ENCODE measurements at regions not wholly inside any gene's neighbourhood (a gene's known extent, or its start where the extent isn't known, plus 50 kb on each side); places are given as distances from the start of the nearest gene placed in this dataset.
"Not testable (repeated sequence)": the region's sequence is repeated elsewhere in the genome, so short reads cannot be mapped to it uniquely, and the experiment has no call there.

DNA sequence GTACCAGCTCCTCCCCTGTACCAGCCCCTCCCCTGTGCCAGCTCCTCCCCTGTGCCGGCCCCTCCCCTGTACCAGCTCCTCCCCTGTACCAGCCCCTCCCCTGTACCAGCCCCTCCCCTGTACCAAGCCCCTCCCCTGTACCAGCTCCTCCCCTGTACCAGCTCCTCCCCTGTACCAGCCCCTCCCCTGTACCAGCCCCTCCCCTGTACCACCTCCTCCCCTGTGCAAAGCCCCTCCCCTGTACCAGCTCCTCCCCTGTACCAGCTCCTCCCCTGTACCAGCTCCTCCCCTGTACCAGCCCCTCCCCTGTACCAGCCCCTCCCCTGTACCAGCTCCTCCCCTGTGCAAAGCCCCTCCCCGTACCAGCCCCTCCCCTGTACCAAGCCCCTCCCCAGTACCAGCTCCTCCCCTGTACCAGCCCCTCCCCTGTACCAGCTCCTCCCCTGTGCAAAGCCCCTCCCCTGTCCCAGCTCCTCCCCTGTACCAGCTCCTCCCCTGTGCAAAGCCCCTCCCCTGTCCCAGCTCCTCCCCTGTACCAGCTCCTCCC lies 113.5 kb downstream of the METRNL start:
- H3K4me3 ChIP-seq (ENCODE audit: extremely low read depth in 1 of 4, insufficient read depth in 2 of 4, low read depth in 3 of 4, low read length in 4 of 4); H2BK15ac ChIP-seq (ENCODE audit: low read length); H4K20me1 ChIP-seq (replicated peaks in 1 of 2; ENCODE audit: control insufficient read depth in 1 of 2, insufficient read depth in 2 of 2, low read length in 2 of 2); H3K4me1 ChIP-seq (replicated peaks in 1 of 4; ENCODE audit: control insufficient read depth in 3 of 4, insufficient read depth in 4 of 4, low read length in 3 of 4); H2BK120ac ChIP-seq (replicated peaks; ENCODE audit: low read depth, low read length); POLR2A ChIA-PET (ENCODE audit: partially characterized antibody); H4K5ac ChIP-seq (ENCODE audit: insufficient read length, low read depth, low read length); H3K4me2 ChIP-seq (ENCODE audit: insufficient read depth in 1 of 2, low read depth in 2 of 2, low read length in 2 of 2); H2AFZ ChIP-seq (ENCODE audit: low read length); H4K91ac ChIP-seq (replicated peaks; ENCODE audit: insufficient read length, low read length); H3K79me2 ChIP-seq (ENCODE audit: control insufficient read depth in 1 of 2, insufficient read depth in 2 of 2, low read length in 2 of 2); H3K18ac ChIP-seq (ENCODE audit: extremely low read depth, low read length); H3K79me1 ChIP-seq (ENCODE audit: low read depth, low read length); H3K23ac ChIP-seq (ENCODE audit: insufficient read length); H4K8ac ChIP-seq (ENCODE audit: extremely low read depth, insufficient read depth, low read length); H3K14ac ChIP-seq (ENCODE audit: insufficient read length); H2BK12ac ChIP-seq (ENCODE audit: low read depth, low read length); H3K23me2 ChIP-seq (ENCODE audit: low read depth, low read length); H3K4ac ChIP-seq (replicated peaks; ENCODE audit: insufficient read length, low read depth, low read length); H2AK5ac ChIP-seq (ENCODE audit: low read depth, low read length); CTCF ChIA-PET (ENCODE audit: partially characterized antibody); H3K27ac ChIP-seq (ENCODE audit: low read depth, low read length); DNase-seq (ENCODE audit: low read depth in 1 of 2, low spot score in 2 of 2); H2BK20ac ChIP-seq (ENCODE audit: low read length); H3K56ac ChIP-seq (replicated peaks; ENCODE audit: insufficient read length, low read depth, low read length); H3K9ac ChIP-seq (replicated peaks in 1 of 4; ENCODE audit: extremely low read depth in 1 of 4, low read depth in 3 of 4, low read length in 3 of 4); H2BK5ac ChIP-seq (ENCODE audit: low read depth, low read length); H3K27me3 ChIP-seq (replicated peaks in 1 of 4; ENCODE audit: control insufficient read depth in 3 of 4, extremely low read depth in 1 of 4, insufficient read depth in 3 of 4, low read length in 3 of 4); H3K36me3 ChIP-seq (ENCODE audit: control insufficient read depth in 2 of 4, insufficient read depth in 4 of 4, low read length in 3 of 4); FAIRE-seq: not testable (repeated sequence)
- no CpG with 5 or more reads among the region's 2 CpGs for WGBS, 2 experiments (ENCODE audit: extremely low coverage in 1 of 2, insufficient coverage in 1 of 2, insufficient read length in 1 of 2, insufficient replicate concordance in 2 of 2, low coverage in 1 of 2, low lambda C conversion rate in 2 of 2, missing lambda C conversion rate in 1 of 2)
- peaks cover 77 to 92% of the 10 kb centered on the region in 2 experiments for H3K9me3 ChIP-seq (ENCODE audit: insufficient read depth in 2 of 2, low read depth in 1 of 2, low read length in 1 of 2)
